Peyer's patch (tissue), 4 donors: ENCODE measurements at regions not wholly inside any gene's neighbourhood (a gene's known extent, or its start where the extent isn't known, plus 50 kb on each side); places are given as distances from the start of the nearest gene placed in this dataset.
"Not testable (repeated sequence)": the region's sequence is repeated elsewhere in the genome, so short reads cannot be mapped to it uniquely, and the experiment has no call there.

Source experiments
- DNase-seq, 3 donors: peaks; one replicate each; pipeline ENCODE4 v3.0.0-alpha.2; 2017 to 2019
- H3K27ac ChIP-seq, 4 donors: fragments of 200-600 bp; sonication (generic); one replicate each; pipeline ENCODE4 v1.5.1; 2016 to 2019
- H3K27me3 ChIP-seq, 2 donors: fragments of 200-600 bp; sonication (generic); one replicate each; pipeline ENCODE4 v1.5.1; 2019
- H3K36me3 ChIP-seq, 3 donors: fragments of 200-600 bp; sonication (generic); one replicate each; pipeline ENCODE4 v1.5.1; 2016 to 2019
- H3K4me1 ChIP-seq, 4 donors: fragments of 200-600 bp; sonication (generic); one replicate each; pipeline ENCODE4 v1.5.1; 2016 to 2019
- H3K4me3 ChIP-seq, 4 donors: fragments of 200-600 bp; sonication (generic); 1 replicate in 3 of 4; 2 replicates in 1 of 4; pipeline ENCODE4 v1.5.1; 2016 to 2019; ENCODE audit warnings: mild to moderate bottlenecking in 1 of 4
- H3K9me3 ChIP-seq, 4 donors: fragments of 200-600 bp; sonication (generic); one replicate each; pipeline ENCODE4 v1.5.1; 2016 to 2019; ENCODE audit warnings: mild to moderate bottlenecking in 1 of 4
- CTCF ChIP-seq, 6 experiments: fragments of 450-650 bp in 4 of 6; fragments of 200-600 bp in 2 of 6; sonication (generic) in 1 of 6; IDR thresholded peaks; one replicate each; pipeline ENCODE4 v1.5.1; 2017 to 2019; ENCODE audit warnings: antibody characterized with exemption in 6 of 6, mild to moderate bottlenecking in 3 of 6, moderate library complexity in 1 of 6
- POLR2A ChIP-seq, 2 donors: fragments of 450-650 bp; IDR thresholded peaks; one replicate each; pipeline ENCODE4 v1.5.1; 2017; ENCODE audit warnings: antibody characterized with exemption in 2 of 2, mild to moderate bottlenecking in 2 of 2, moderate library complexity in 2 of 2

GRCh38 chr15:72850833-72851232 lies 67.3 kb upstream of the ADPGK start:
- Histone ChIP-seq H3K36me3 (no peaks in the 10 kb centered on the region), H3K27ac (no peak overlapping the region), H3K4me1 (no peaks in the 10 kb centered on the region), H3K4me3 (no peak overlapping the region), H3K27me3 (no peaks in the 10 kb centered on the region), H3K9me3 (no peaks in the 10 kb centered on the region)
- no peak for TF ChIP-seq POLR2A (IDR thresholded peaks at IDR 0.05)
- TF ChIP-seq CTCF (IDR thresholded peaks at IDR 0.05), result no peak
- no peak for DNase-seq

GRCh38 chr15:72847806-72848205 lies 64.2 kb upstream of the ADPGK start:
- H3K4me3 ChIP-seq, result no peak overlapping the region
- no peak for TF ChIP-seq POLR2A (IDR thresholded peaks at IDR 0.05)
- H3K36me3 ChIP-seq, result no peaks in the 10 kb centered on the region
- no peaks in the 10 kb centered on the region for H3K27me3 ChIP-seq
- DNase-seq, result no peak
- no peaks in the 10 kb centered on the region for H3K4me1 ChIP-seq
- no peak overlapping the region for H3K27ac ChIP-seq
- no peaks in the 10 kb centered on the region for H3K9me3 ChIP-seq

- H3K9me3 ChIP-seq, result no peaks in the 10 kb centered on the region
- H3K27me3 ChIP-seq, result no peaks in the 10 kb centered on the region
- no peaks in the 10 kb centered on the region for H3K36me3 ChIP-seq
- no peak overlapping the region for H3K4me3 ChIP-seq
- DNase-seq, result no peak
- TF ChIP-seq CTCF (IDR thresholded peaks at IDR 0.05) (no peak), POLR2A (IDR thresholded peaks at IDR 0.05) (no peak)
- no peaks in the 10 kb centered on the region for H3K4me1 ChIP-seq
- H3K27ac ChIP-seq, result no peak overlapping the region
Observed at GRCh38 chr15:72847033-72847432, 63.5 kb upstream of the ADPGK start.

- no peak overlapping the region for H3K27ac ChIP-seq
- no peaks in the 10 kb centered on the region for H3K36me3 ChIP-seq
- no peaks in the 10 kb centered on the region for H3K27me3 ChIP-seq
- no peak overlapping the region for H3K4me3 ChIP-seq
- DNase-seq, result no peak
- H3K9me3 ChIP-seq, result no peaks in the 10 kb centered on the region
- H3K4me1 ChIP-seq, result no peaks in the 10 kb centered on the region
- TF ChIP-seq CTCF (IDR thresholded peaks at IDR 0.05) (no peak), POLR2A (IDR thresholded peaks at IDR 0.05) (no peak)
Observed at GRCh38 chr15:72845981-72846383, 62.4 kb upstream of the ADPGK start.

GRCh38 chr15:72844067-72844466 lies 60.5 kb upstream of the ADPGK start:
- Histone ChIP-seq H3K36me3 (no peaks in the 10 kb centered on the region), H3K9me3 (no peaks in the 10 kb centered on the region), H3K4me3 (no peak overlapping the region), H3K27ac (no peak overlapping the region), H3K4me1 (no peaks in the 10 kb centered on the region), H3K27me3 (no peaks in the 10 kb centered on the region)
- DNase-seq, result no peak
- TF ChIP-seq POLR2A (IDR thresholded peaks at IDR 0.05) (no peak), CTCF (IDR thresholded peaks at IDR 0.05) (no peak)

GRCh38 chr15:72843340-72843739 lies 59.8 kb upstream of the ADPGK start:
- not testable (repeated sequence) for H3K9me3 ChIP-seq, H3K27ac ChIP-seq, H3K4me1 ChIP-seq, H3K36me3 ChIP-seq, H3K27me3 ChIP-seq, H3K4me3 ChIP-seq
- DNase-seq, result peak in 1 of 3 donors; percentile 32

- Histone ChIP-seq H3K9me3 (no peaks in the 10 kb centered on the region), H3K4me3 (no peak overlapping the region), H3K27ac (no peak overlapping the region), H3K4me1 (no peaks in the 10 kb centered on the region), H3K36me3 (no peaks in the 10 kb centered on the region), H3K27me3 (no peaks in the 10 kb centered on the region)
- TF ChIP-seq CTCF (IDR thresholded peaks at IDR 0.05) (no peak), POLR2A (IDR thresholded peaks at IDR 0.05) (no peak)
- peak in 1 of 3 donors; percentile 10 for DNase-seq
Observed at GRCh38 chr15:72840114-72840513, 56.6 kb upstream of the ADPGK start.
